ENCODE measurements at regions not wholly inside any gene's neighbourhood (a gene's known extent, or its start where the extent isn't known, plus 50 kb on each side); places are given as distances from the start of the nearest gene placed in this dataset.
"Not testable (repeated sequence)": the region's sequence is repeated elsewhere in the genome, so short reads cannot be mapped to it uniquely, and the experiment has no call there.

DNA sequence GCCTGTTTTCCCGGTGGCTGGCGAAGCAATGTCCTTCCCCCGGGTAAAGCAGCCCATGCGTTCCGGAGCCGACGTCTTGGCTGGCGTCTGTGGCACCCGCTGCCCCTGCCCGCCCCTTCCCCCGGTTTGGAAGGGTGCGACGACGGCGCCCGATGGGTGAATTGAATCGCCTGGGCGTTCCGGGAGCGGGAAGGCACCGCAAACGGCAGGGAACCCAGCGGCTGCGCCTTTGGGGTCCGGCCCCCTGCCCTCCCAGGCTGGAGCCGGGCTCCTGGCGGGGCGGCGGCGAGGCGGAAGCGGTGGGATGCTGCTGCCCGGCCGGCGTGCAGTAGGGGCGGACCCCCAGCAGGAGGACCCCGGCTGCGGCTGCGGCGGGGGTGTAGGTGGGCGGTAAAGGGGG, 123.6 kb upstream of the RHOU start:
- DNase-seq, result not testable (repeated sequence)

DNA sequence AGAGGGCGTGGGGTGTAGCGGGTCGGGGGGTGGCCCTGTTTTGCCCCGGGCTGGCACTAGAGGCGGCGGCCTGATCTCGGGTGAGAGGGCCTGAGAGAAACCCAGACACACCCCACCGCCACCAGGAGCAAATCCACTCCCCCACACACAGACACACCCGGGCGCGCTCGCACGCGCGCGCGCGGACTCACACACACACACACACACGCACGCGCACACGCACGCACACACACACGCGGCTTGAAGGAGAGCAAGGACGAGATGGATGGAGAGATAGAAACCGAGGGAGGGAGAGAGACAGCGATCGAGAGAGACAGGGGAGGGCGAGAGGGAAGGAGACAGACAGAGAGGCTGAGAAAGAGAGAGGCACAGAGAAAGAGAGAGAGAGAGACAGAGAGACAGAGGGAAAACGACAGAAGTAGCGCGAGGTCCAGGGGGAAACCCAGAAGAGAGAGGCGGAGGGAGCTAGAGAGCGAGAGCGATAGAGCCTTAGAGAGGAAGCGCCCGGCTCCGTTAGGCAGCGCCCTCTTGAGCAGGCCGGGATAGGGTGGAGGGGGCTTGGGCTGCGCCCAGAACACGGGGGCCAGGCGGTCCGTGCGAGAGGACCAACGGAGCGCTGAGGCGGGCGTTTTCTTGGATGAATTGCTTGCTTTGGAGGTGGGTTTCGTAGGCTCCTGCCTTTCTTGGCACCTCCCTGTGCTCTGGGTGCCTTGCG, 113.1 kb upstream of the RHOU start:
- not testable (repeated sequence) for DNase-seq

DNA sequence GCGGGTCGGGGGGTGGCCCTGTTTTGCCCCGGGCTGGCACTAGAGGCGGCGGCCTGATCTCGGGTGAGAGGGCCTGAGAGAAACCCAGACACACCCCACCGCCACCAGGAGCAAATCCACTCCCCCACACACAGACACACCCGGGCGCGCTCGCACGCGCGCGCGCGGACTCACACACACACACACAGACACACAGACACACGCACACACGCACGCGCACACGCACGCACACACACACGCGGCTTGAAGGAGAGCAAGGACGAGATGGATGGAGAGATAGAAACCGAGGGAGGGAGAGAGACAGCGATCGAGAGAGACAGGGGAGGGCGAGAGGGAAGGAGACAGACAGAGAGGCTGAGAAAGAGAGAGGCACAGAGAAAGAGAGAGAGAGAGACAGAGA, 108.8 kb upstream of the RHOU start:
- DNase-seq, result not testable (repeated sequence)

DNA sequence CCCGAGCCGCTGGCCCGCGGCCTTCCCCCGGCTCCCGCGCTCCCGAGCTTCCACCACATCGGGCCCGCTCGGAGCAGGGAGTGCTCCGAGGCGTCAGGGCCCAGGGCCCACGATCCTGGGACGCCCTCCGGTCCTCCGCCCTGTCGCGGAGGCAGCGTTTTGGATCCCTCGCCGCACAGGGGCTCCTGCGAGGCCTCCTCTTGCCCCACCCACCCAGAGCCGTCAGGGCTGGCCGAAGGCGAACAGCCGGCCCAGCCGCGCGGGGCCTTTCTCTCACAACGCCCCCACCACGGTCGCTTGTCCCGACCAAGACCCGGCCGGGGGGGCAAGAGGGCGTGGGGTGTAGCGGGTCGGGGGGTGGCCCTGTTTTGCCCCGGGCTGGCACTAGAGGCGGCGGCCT, 102.4 kb upstream of the RHOU start:
- DNase-seq, result not testable (repeated sequence)

DNA sequence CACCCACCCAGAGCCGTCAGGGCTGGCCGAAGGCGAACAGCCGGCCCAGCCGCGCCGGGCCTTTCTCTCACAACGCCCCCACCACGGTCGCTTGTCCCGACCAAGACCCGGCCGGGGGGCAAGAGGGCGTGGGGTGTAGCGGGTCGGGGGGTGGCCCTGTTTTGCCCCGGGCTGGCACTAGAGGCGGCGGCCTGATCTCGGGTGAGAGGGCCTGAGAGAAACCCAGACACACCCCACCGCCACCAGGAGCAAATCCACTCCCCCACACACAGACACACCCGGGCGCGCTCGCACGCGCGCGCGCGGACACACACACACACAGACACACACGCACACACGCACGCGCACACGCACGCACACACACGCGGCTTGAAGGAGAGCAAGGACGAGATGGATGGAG, 100.0 kb upstream of the RHOU start:
- DNase-seq, result not testable (repeated sequence)

DNA sequence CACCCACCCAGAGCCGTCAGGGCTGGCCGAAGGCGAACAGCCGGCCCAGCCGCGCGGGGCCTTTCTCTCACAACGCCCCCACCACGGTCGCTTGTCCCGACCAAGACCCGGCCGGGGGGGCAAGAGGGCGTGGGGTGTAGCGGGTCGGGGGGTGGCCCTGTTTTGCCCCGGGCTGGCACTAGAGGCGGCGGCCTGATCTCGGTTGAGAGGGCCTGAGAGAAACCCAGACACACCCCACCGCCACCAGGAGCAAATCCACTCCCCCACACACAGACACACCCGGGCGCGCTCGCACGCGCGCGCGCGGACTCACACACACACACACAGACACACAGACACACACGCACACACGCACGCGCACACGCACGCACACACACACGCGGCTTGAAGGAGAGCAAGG, 97.8 kb upstream of the RHOU start:
- not testable (repeated sequence) for DNase-seq

DNA sequence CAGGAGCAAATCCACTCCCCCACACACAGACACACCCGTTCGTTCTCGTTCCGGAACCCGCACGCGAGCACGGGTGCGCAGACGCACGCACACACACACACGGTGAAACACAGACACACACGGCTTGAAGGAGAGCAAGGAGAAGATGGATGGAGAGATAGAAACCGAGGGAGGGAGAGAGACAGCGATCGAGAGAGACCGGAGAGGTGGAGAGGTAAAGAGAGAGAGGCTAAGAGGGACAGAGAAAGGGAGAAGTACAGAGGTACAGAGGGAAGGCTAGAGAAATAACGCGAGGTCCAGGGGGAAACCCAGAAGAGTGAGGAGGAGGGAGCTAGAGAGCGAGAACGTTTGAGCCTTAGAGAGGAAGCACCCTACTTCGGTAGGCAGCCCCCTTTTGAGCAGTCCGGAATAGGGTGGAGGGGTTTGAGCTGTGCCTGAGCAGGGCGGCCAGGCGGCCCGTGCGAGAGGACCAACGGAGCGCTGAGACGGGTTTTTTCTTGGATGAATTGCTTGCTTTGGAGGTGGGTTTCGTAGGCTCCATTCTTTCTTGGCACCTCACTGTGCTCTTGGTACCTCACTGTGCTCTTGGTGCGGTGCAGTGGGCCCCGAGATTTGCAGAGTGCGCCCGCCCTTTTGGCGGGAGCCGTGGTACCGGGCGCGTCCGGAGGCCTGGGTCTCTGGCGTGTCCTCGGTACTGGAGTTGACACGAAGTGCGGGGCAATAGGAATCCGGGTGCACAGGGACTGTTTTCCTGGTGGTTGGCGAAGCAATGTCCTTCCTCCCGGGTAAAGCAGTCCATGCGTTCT, 88.4 kb upstream of the RHOU start:
- peak; percentile 40 for DNase-seq

DNA sequence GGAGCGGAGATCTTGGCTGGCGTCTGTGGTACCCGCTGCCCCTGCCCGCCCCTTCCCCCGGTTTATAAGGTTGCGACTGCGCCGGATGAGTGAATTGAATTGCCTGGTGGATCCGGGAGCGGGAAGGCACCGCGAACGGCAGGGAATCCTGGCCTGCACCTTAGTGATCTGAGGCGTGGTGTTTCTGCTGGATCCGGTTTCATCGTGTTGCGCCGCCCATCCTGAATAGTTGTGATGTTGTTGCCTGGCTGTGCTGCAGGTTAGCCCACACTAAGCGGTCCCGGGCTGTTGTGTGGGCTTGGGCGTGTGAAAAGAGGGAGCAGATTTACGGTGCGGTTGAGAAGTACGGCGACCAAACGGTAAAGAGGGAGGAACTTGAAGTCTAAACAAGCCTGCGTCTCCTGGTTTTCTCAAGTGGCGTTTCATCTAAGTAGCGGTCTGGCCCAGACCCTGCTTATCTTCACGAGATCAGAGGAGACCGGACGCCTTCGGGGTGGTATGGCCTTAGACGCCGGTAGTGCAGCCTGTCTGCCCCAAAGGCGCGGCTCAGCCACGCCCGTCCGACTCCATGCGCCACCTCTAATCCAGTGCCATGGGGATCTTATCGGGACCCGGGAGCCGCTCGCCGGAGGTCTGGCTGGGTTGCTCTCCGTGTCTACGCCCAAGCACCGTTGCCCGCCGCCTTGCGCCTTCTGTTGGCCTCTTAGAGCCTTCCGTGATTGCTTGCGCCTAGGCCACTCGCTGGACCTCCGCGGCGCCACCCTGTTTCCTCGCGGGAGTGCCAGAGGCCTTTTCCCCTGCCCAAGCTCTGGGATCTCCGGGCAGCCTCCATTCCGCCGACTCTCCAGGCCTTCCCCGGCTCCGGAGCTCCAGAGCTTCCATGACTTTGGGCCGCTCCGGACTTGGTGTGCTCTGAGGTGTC, 87.5 kb upstream of the RHOU start:
- DNase-seq, result peak; percentile 67

DNA sequence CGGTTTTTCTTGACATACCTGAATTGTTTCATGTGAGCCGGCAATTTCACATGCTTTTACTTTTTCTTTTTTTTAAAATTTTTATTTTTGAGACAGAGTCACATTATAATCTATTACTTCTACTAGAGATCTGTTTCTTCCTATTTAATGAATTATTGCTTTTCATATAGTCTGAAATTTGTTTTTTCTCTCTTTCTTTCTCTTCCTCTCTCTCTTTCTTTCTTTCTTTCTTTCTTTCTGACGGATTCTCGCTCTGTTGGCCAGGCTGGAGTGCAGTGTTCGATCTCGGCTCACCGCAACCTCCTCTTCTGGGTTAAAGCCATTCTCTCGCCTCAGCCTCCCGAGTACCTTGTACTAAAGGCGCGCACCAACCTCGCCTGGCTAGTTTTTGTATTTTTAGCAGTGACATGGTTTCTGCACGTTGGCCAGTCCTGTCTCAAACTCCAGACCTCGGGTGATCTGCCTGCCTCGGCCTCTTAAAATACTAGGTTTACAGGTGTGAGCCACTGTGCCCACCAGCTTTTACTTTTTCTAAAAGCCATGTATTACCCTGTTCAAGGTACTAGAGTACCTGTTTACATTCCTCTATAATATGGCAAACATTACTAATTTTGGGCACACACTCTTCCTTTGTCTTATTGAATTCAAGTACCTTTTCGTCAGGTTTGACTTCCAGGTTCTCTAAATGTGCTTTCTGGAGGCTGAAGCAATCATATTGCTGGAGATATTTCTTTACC, 86.5 kb upstream of the RHOU start:
- no peak for DNase-seq

DNA sequence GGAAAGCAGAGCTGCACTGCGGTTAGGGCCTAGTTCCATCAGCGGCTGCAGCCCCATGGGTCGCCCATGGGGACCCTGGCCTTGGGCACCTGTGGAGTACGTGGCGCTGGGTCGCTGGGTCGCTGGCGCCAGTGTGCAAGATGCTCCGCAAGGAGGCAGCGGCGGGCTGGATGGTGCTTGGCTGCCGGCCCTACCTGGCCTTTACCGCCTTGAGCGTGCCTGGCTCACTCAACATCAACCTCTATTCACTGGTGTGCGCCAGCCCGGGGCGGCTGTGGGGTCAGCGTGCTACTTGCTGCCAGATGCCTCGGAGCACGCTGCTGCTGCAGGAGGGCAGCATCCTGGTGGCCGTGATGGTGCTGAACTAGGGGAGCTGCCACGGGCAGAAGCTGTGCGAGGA, 85.1 kb upstream of the RHOU start:
- no peak for DNase-seq

DNA sequence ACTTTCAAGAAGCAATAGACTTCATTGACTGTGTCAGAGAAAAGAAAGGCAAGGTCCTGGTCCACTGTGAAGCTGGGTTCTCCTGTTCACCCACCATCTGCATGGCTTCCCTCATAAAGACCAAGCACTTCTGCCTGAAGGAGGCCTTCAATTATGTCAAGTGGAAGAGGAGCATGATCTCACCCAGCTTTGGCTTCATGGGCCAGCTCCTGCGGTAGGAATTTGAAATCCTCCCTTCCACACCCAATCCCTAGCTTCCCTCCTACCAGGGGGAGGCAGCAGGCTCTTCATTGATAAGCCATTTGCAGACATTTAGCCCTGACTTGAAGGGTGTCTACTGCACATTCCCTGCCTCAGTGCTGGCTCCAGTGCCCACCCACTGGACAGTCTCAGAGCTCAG, 84.3 kb upstream of the RHOU start:
- no peak for DNase-seq

DNA sequence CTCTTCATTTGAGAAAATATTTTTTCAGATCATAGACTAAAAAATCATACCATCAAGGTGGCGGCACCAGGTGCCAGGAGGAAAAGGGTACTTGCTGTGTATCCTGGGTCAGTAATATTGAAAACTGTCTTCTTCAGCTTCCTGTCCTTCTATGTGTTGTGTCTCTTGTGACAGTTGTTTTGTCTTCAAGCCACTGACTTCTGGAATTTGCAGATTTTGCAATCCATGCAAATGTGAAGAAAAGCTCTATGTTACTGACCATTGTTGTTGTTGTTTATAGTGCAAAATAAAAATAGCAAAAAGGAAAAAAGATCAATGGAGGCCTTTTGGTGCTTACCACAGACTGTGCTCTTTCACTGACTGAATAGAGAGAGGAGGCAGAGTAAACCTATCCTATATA, 83.2 kb upstream of the RHOU start:
- no peak for DNase-seq

DNA sequence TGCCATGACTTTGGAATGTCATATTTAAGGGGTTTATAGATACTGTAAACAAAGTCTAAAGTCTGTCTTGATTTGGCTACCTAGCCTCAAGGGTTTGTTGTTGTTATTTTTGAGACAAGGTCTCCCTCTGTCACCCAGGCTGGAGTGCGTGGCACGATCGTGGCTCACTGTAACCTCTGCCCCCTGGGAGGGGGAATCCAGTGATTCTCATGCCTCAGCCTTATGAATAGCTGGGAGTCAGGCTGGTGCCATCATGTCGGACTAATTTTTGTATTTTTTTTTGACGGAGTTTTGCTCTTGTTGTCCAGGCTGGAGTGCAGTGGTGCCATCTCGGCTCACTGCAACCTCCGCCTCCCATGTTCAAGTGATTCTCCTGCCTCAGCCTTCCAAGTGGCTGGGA, 82.2 kb upstream of the RHOU start:
- DNase-seq, result not testable (repeated sequence)

DNA sequence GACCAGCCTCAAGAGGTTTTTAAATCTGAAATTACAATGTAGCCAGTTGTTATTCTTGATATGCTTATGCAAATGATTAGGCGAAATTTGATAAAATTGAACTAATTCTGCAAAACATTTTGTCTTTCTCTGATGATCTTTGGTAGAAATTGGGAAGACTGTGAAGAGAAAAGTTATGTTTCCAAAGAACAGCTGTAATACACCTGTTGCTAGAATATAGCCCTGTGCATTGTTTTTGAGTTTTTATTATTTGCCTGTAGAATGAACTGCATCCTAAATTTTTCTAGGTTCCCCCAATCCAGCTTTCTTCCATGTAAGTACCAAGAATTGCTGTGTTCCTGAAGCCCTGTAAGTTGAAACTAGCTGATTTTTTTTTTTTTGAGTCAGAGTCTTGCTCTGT, 81.5 kb upstream of the RHOU start:
- DNase-seq, result no peak

DNA sequence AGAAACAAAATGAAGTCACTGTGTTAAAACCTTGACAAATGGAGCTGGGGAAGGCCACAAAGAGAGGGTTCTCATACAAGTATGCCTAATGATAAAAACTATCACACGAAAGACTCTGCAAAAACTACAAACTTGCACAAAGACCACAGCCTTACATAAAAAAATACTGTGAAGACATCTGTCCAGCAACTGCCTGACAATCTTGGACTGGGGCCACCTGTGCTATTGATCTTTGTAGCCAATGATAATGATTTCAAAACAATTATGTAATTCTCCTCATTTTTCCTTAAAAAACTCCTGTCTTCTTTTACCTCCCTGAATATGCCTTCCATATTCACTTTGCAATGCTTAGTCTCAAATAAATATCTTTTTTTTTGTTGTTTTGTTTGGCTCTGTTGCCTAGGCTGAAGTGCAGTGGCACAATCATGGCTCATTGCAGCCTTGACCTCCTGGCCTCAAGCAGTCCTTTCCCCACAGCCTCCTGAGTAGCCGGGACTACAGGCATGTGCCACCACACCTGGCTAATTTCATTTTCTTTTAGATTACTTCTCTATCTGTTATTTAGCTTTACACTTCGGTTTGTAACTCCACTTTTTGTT, 79.4 kb upstream of the RHOU start:
- no peak for DNase-seq

DNA sequence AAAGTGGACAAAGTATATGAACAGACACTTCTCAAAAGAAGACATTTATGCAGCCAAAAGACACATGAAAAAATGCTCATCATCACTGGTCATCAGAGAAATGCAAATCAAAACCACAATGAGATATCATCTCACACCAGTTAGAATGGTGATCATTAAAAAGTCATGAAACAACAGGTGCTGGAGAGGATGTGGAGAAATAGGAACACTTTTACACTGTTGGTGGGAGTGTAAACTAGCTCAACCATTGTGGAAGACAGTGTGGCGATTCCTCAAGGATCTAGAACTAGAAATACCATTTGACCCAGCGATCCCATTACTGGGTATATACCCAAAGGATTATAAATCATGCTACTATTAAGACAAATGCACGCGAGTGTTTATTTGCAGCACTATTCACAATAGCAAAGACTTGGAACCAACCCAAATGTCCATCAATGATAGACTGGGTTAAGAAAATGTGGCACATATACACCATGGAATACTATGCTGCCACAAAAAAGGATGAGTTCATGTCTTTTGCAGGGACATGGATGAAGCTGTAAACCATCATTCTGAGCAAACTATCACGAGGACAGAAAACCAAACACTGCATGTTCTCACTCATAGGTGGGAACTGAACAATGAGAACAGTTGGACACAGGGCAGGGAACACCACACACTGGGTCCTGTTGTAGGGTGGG, 73.1 kb upstream of the RHOU start:
- not testable (repeated sequence) for DNase-seq

DNA sequence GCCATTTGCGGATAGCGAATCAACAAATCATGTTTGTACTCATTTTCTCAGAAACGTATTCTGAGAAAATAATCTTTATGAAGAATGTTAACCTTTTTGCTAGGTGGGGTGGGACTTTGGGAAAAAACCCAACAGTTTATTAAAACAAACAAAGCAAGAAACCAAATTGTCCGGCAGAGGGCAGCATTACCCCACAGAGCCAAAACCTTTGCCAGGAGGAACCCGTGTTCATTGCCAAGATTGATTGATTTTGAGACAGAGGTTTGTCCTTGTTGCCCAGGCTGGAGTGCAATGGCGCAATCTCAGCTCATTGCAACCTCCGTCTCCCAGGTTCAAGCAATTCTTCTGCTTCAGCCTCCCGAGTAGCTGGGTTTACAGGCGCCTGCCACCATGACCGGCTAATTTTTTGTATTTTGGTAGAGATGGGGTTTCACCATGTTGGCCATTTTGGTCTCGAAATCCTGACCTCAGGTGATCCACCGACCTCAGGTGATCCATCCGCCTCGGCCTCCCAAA, 70.8 kb upstream of the RHOU start:
- no peak for DNase-seq

DNA sequence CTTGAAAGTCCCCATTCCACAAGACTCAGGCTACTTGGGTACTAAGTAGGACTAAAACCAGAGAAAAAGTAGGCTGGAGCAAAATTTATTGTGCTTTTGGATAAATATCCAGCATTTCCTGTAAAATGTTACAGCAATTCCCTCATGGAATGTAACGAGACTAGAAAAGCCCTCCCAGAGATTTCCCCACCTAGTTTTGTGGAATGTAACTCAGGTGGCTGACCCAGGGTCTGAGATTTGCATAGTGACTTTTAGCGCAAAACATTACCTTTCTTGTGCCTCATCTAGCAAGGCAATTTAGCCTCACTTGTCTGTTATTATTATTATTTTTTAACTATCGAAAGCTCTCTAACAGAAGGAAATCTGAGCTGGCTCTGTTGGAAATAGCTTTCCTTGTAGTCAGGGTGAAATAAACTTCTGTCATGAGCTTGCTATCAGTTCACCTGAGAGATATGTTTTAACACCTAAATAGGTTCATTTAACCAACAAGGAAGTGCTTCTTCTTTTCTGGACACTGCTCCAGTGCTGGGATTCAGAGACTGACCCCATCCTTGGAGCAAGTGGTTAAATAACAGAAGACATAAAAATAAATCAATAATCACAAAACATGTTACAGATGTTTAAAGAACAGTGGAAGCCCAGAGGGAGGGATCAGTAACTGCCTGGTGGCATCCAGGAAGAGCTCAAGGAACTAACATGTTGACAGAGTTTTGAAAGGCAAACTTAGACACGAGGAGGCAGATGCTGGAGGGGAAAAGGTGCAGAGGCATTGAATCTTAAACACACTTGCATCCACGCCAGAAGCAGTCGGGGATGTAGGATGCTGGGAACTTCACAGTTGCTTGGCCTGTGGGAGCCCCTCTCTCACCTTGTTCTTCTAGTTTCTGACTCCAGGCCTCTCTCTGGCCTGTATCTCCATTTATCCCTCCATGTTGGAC, 68.3 kb upstream of the RHOU start:
- no peak for DNase-seq

DNA sequence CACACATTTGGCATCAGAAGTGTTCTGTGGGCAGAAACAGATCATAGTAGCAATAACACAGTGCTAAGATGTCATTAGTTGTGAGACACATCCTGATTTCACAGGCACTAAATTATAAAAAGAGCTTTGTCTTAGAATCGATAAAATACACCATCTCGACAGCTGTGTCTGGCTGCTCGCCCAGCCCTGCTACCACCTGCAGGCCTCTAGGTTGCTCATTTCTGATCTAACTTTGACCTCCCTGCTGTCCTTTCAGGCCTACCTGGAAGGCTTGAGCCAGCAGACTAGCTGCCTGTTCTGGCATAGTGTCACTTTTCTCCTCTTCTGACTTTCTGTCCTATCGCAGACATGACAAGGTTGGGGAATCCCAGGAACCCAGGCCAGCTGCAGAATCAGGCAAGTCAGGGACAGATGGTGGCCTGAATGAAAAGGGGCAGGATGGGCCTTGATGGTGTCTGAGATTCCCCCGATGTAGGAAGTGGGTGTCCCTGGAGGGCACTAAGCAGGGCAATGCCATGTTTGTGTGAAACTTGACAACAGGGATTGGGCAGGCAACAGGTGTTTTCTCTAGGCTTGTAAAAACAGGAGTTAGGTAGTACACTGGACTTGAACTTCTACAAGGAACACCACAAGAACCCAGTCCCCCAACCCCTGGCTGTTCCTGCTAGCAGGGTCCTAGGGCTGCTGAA, 66.6 kb upstream of the RHOU start:
- DNase-seq, result no peak

DNA sequence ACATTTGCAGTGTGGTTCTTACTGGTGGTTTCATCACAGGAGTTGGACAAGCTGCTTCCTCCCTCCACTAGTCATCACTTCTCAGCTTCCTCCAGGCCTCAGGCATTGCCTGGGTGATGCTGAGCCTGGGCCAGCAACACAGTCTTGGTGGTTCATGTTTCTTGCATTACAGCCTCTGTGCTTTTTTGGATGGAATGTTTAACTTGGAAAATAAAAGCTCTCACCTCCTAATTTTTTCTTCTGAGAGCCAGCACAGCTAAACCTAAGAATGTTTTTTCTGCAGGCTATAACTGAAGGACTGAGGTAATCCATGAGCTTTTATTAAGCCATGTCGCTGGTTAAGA, 66.1 kb upstream of the RHOU start:
- DNase-seq, result peak; percentile 21

Measured in NCI-H226 (cell line).